Suprapubic skin (tissue), 4 donors: ENCODE measurements at regions not wholly inside any gene's neighbourhood (a gene's known extent, or its start where the extent isn't known, plus 50 kb on each side); places are given as distances from the start of the nearest gene placed in this dataset.

Source experiments
- DNase-seq, 2 donors: peaks; one replicate each; pipeline ENCODE4 v3.0.0-alpha.2; 2019; ENCODE audit warnings: low spot score in 2 of 2
- H3K27ac ChIP-seq: fragments of 200-600 bp; sonication (generic); one replicate; pipeline ENCODE4 v1.5.1; 2019
- H3K27me3 ChIP-seq: fragments of 200-600 bp; sonication (generic); one replicate; pipeline ENCODE4 v1.5.1; 2019
- H3K36me3 ChIP-seq: fragments of 200-600 bp; sonication (generic); one replicate; pipeline ENCODE4 v1.5.1; 2019
- H3K4me1 ChIP-seq: fragments of 200-600 bp; sonication (generic); one replicate; pipeline ENCODE4 v1.5.1; 2019
- H3K4me3 ChIP-seq: fragments of 200-600 bp; sonication (generic); one replicate; pipeline ENCODE4 v1.5.1; 2019; ENCODE audit warnings: mild to moderate bottlenecking
- H3K9me3 ChIP-seq: fragments of 200-600 bp; sonication (generic); one replicate; pipeline ENCODE4 v1.5.1; 2019
- EP300 ChIP-seq: sonication (generic); formaldehyde crosslinking; IDR thresholded peaks from one replicate; pipeline ENCODE4 v1.6.1; 2017; ENCODE audit warnings: antibody characterized with exemption
- POLR2A ChIP-seq, 2 donors: fragments of 450-650 bp; IDR thresholded peaks; one replicate each; pipeline ENCODE4 v1.6.1; 2017; ENCODE audit warnings: antibody characterized with exemption in 2 of 2, mild to moderate bottlenecking in 2 of 2, moderate library complexity in 2 of 2
- POLR2AphosphoS5 ChIP-seq, 3 donors: sonication (generic); formaldehyde crosslinking; IDR thresholded peaks; one replicate each; pipeline ENCODE4 v1.6.1; 2017; ENCODE audit warnings: antibody characterized with exemption in 3 of 3
- WGBS: methylation state at CpG from one replicate; pipeline ENCODE4 v1.1.5; 2018; 5-methylcytosine and 5-hydroxymethylcytosine counted together
- TF ChIP-seq, protein P1 (sequence below), 2 donors: fragments of 200-600 bp in 1 of 2; fragments of 450-650 bp in 1 of 2; sonication (generic) in 1 of 2; IDR thresholded peaks; one replicate each; pipeline ENCODE4 v1.5.1; 2016 to 2019; ENCODE audit warnings: antibody characterized with exemption in 2 of 2, mild to moderate bottlenecking in 1 of 2, moderate library complexity in 1 of 2

DNA sequence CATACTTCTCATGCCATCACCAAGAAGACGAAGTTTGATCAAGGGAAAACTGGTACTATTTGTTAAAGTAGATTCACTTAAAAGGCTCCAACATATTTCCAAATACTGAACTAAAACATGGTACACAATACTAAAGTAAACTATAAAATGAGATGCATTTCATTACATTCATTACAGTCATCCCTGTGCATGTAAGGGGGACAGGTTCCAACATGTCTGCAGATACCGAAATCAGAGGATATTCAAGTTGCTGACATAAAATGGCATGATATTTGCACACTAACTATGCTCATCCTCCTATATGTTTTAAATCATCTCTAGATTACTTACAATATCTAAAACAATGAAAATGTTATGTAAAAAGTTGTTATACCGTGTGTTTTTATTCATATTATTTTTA lies 893.9 kb upstream of the MANEA start:
- 62% methylated on average over 3 of the region's 3 CpGs for WGBS
- TF ChIP-seq POLR2A (IDR thresholded peaks at IDR 0.05) (no peak), EP300 (no peak), POLR2AphosphoS5 (IDR thresholded peaks at IDR 0.05) (no peak)
- TF ChIP-seq, protein P1, sequence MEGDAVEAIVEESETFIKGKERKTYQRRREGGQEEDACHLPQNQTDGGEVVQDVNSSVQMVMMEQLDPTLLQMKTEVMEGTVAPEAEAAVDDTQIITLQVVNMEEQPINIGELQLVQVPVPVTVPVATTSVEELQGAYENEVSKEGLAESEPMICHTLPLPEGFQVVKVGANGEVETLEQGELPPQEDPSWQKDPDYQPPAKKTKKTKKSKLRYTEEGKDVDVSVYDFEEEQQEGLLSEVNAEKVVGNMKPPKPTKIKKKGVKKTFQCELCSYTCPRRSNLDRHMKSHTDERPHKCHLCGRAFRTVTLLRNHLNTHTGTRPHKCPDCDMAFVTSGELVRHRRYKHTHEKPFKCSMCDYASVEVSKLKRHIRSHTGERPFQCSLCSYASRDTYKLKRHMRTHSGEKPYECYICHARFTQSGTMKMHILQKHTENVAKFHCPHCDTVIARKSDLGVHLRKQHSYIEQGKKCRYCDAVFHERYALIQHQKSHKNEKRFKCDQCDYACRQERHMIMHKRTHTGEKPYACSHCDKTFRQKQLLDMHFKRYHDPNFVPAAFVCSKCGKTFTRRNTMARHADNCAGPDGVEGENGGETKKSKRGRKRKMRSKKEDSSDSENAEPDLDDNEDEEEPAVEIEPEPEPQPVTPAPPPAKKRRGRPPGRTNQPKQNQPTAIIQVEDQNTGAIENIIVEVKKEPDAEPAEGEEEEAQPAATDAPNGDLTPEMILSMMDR (IDR thresholded peaks at IDR 0.05), result no peak
- no peak overlapping the region for H3K4me3 ChIP-seq
- no peaks in the 10 kb centered on the region for H3K36me3 ChIP-seq
- H3K9me3 ChIP-seq, result no peaks in the 10 kb centered on the region
- no peak overlapping the region for H3K27ac ChIP-seq
- no peak for DNase-seq
- H3K4me1 ChIP-seq, result no peaks in the 10 kb centered on the region
- H3K27me3 ChIP-seq, result no peaks in the 10 kb centered on the region

DNA sequence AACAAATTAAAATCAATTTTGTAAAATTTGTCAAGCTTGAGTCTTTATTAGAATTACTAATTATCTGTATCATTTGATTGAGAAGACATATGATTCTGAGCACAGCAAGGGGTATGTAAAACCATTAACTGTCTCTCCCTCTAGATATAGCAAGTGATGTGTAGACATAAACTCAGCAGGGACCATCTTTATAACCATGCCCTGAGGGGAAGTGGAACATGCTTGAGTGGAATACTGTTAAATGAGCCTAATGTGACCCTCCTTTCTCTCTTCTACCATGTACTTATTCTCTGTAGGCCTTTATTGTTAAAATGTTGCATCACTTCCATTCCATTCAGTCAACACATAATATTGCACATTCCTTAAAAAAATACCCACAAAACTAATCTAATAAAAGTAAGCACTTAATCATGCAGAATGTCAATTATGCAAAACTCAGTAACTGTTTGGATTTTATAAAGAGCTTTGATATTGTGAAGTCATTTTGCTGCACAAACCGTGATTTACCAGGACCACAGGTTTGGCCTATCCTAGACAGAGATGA lies 896.6 kb upstream of the MANEA start:
- no peak overlapping the region for H3K27ac ChIP-seq

DNA sequence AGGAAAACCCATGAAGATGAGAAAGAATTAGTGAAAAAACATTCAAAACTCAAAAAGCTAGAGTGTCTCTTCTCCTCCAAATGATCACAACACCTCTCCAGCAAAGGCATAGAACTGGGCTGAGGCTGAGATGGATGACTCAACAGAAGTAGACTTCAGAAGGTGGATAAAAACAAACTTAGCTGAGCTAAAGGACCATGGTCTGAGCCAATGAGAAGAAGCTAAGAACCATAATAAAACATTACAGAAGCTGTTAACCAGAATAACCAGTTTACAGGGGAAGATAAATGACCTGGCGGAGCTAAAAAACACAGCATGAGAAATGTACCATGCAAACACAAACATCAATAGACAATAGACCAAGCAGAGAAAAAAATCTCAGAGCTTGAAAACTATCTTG lies 904.1 kb upstream of the MANEA start:
- Histone ChIP-seq H3K27ac (no peak overlapping the region), H3K27me3 (no peaks in the 10 kb centered on the region), H3K36me3 (no peaks in the 10 kb centered on the region), H3K4me3 (no peak overlapping the region), H3K4me1 (no peaks in the 10 kb centered on the region), H3K9me3 (no peaks in the 10 kb centered on the region)
- DNase-seq, result no peak
- 81% methylated on average over 1 of the region's 1 CpG for WGBS
- TF ChIP-seq EP300 (no peak), POLR2AphosphoS5 (IDR thresholded peaks at IDR 0.05) (no peak), POLR2A (IDR thresholded peaks at IDR 0.05) (no peak)
- TF ChIP-seq, protein P1 (IDR thresholded peaks at IDR 0.05), result no peak

More for the DNA sequence above, 896.6 kb upstream of the MANEA start:
- DNase-seq, result no peak
- TF ChIP-seq, protein P1 (IDR thresholded peaks at IDR 0.05), result no peak
- Histone ChIP-seq H3K4me3 (no peak overlapping the region), H3K36me3 (no peaks in the 10 kb centered on the region), H3K9me3 (no peaks in the 10 kb centered on the region), H3K27me3 (no peaks in the 10 kb centered on the region), H3K4me1 (no peaks in the 10 kb centered on the region)
- 59% methylated on average over 1 of the region's 1 CpG for WGBS

DNA sequence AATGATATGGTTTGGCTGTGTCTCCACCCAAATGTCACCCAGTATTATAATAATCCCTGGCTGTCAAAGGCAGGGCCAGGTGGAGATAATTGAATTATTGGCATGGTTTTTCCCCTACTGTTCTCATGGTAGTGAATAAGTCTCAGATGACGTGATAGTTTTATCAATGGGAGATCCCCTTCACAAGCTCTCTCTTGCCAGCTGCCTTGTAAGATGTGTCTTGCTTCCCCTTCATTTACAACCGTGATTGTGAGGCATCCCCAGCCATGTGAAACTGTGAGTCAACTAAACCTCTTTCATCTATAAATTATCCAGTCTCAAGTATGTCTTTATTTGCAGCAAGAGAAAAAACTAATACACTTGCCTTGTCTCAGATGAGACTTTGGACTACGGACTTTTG lies 907.3 kb upstream of the MANEA start:
- TF ChIP-seq EP300, result no peak
- no peak for TF ChIP-seq POLR2AphosphoS5 (IDR thresholded peaks at IDR 0.05)
- TF ChIP-seq, protein P1 (IDR thresholded peaks at IDR 0.05), result no peak
- TF ChIP-seq POLR2A (IDR thresholded peaks at IDR 0.05), result no peak
- no peak overlapping the region for H3K4me3 ChIP-seq

DNA sequence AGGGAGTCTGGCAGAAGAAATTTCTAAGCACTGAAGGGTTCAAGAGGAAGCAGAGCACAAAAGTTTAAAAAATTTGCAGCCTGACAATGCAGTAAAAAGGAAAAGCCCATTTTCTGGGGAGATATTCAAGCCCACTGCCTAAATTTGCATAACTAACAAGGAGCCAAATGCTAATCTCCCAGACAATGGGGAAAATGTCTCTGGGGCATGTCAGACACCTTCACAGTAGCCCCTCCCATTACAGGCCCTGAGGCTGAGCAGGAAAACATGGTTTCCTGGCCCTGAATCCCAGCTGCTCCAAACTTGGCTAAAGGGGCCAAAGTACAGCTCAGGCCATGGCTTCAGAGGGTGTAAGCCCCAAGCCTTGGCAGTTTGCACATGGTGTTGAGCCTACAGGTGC lies 908.5 kb upstream of the MANEA start:
- no peak overlapping the region for H3K4me3 ChIP-seq
- no peak for DNase-seq
- no peak overlapping the region for H3K27ac ChIP-seq
- TF ChIP-seq EP300, result no peak
- TF ChIP-seq, protein P1 (IDR thresholded peaks at IDR 0.05), result no peak
- TF ChIP-seq POLR2A (IDR thresholded peaks at IDR 0.05), result no peak
- no peak for TF ChIP-seq POLR2AphosphoS5 (IDR thresholded peaks at IDR 0.05)
- no peaks in the 10 kb centered on the region for H3K27me3 ChIP-seq
- no peaks in the 10 kb centered on the region for H3K4me1 ChIP-seq
- no peaks in the 10 kb centered on the region for H3K9me3 ChIP-seq
- H3K36me3 ChIP-seq, result no peaks in the 10 kb centered on the region

More for the DNA sequence above, 907.3 kb upstream of the MANEA start:
- DNase-seq, result no peak
- Histone ChIP-seq H3K27me3 (no peaks in the 10 kb centered on the region), H3K36me3 (no peaks in the 10 kb centered on the region), H3K9me3 (no peaks in the 10 kb centered on the region), H3K4me1 (no peaks in the 10 kb centered on the region), H3K27ac (no peak overlapping the region)
- WGBS, result 60% methylated on average over 3 of the region's 3 CpGs
